ENCODE measurements at regions not wholly inside any gene's neighbourhood (a gene's known extent, or its start where the extent isn't known, plus 50 kb on each side); places are given as distances from the start of the nearest gene placed in this dataset.

GRCh38 chr5:36366883-36367282 is 65.2 kb upstream of the RANBP3L start:
- TF ChIP-seq POLR2A (IDR thresholded peaks at IDR 0.05) (no peak), CTCF (IDR thresholded peaks at IDR 0.05) (no peak)

Measured in uterus (tissue), 2 donors.